Colonic mucosa (tissue), 4 donors: ENCODE measurements at regions not wholly inside any gene's neighbourhood (a gene's known extent, or its start where the extent isn't known, plus 50 kb on each side); places are given as distances from the start of the nearest gene placed in this dataset.

Experiments
- DNase-seq: peaks from one replicate; pipeline ENCODE4 v3.0.0-alpha.2; 2020
- H3K27ac ChIP-seq: fragments of 200-600 bp; one replicate; pipeline ENCODE4 v1.8.0; 2021
- H3K27me3 ChIP-seq: fragments of 200-600 bp; one replicate; pipeline ENCODE4 v1.8.0; 2021
- H3K36me3 ChIP-seq: fragments of 200-600 bp; one replicate; pipeline ENCODE4 v1.8.0; 2021
- H3K4me1 ChIP-seq: fragments of 200-600 bp; one replicate; pipeline ENCODE4 v1.8.0; 2021; ENCODE audit warnings: mild to moderate bottlenecking
- H3K4me3 ChIP-seq: fragments of 200-600 bp; one replicate; pipeline ENCODE4 v1.8.0; 2021
- H3K9ac ChIP-seq, 2 donors: one replicate each; pipeline ENCODE4 v1.7.0; 2013; ENCODE audit warnings: control low read depth in 2 of 2, low read depth in 2 of 2, low read length in 2 of 2
- H3K9me3 ChIP-seq: fragments of 200-600 bp; one replicate; pipeline ENCODE4 v1.8.0; 2021
- CTCF ChIP-seq: fragments of 200-600 bp; IDR thresholded peaks from one replicate; pipeline ENCODE4 v1.8.0; 2022; ENCODE audit warnings: antibody characterized with exemption, mild to moderate bottlenecking
- intact Hi-C: fragments of 100-400 bp; cut with DNase I; formaldehyde crosslinking; loops from one replicate; pipeline ENCODE4 v1.14.1; 2022
- donor health status: healthy.
- donor health status: DM: no; HTN: no; CAD: no.
- donor health status: DM: no; HTN: no; CAD: no.

- Histone ChIP-seq H3K4me3 (no peak overlapping the region), H3K36me3 (no peaks in the 10 kb centered on the region), H3K9ac (no peak overlapping the region), H3K27ac (no peak overlapping the region), H3K27me3 (no peaks in the 10 kb centered on the region), H3K4me1 (no peaks in the 10 kb centered on the region), H3K9me3 (no peaks in the 10 kb centered on the region)
- TF ChIP-seq CTCF = no peak
- DNase-seq = no peak
- intact Hi-C loops = no loop called here
Measured at GRCh38 chr1:177464686-177465085, 293.9 kb downstream of the BRINP2 start.

GRCh38 chr1:177451191-177451590 is 280.4 kb downstream of the BRINP2 start:
- intact Hi-C loops = no loop called here
- Histone ChIP-seq H3K27ac (no peak overlapping the region), H3K9ac (no peak overlapping the region), H3K9me3 (no peaks in the 10 kb centered on the region), H3K36me3 (no peaks in the 10 kb centered on the region), H3K4me1 (no peaks in the 10 kb centered on the region), H3K27me3 (no peaks in the 10 kb centered on the region), H3K4me3 (no peak overlapping the region)
- TF ChIP-seq CTCF = no peak
- peak; percentile 36 for DNase-seq

GRCh38 chr1:177448652-177449357 is 278.0 kb downstream of the BRINP2 start:
- Histone ChIP-seq H3K9me3 (no peaks in the 10 kb centered on the region), H3K4me1 (no peaks in the 10 kb centered on the region), H3K4me3 (no peak overlapping the region), H3K9ac (no peak overlapping the region), H3K27ac (no peak overlapping the region), H3K27me3 (no peaks in the 10 kb centered on the region), H3K36me3 (no peaks in the 10 kb centered on the region)
- intact Hi-C loops = no loop called here
- no peak for TF ChIP-seq CTCF
- DNase-seq = no peak

GRCh38 chr1:177448036-177448615 is 277.4 kb downstream of the BRINP2 start:
- TF ChIP-seq CTCF = no peak
- Histone ChIP-seq H3K4me3 (no peak overlapping the region), H3K9me3 (no peaks in the 10 kb centered on the region), H3K9ac (no peak overlapping the region), H3K27me3 (no peaks in the 10 kb centered on the region), H3K27ac (no peak overlapping the region), H3K36me3 (no peaks in the 10 kb centered on the region), H3K4me1 (no peaks in the 10 kb centered on the region)
- intact Hi-C loops = no loop called here
- no peak for DNase-seq

- TF ChIP-seq CTCF = no peak
- no peaks in the 10 kb centered on the region for H3K36me3 ChIP-seq
- intact Hi-C loops = no loop called here
- H3K4me1 ChIP-seq = no peaks in the 10 kb centered on the region
- no peaks in the 10 kb centered on the region for H3K9me3 ChIP-seq
- no peak for DNase-seq
- H3K27ac ChIP-seq = no peak overlapping the region
- H3K27me3 ChIP-seq = no peaks in the 10 kb centered on the region
- H3K4me3 ChIP-seq = no peak overlapping the region
- no peak overlapping the region for H3K9ac ChIP-seq
Measured at GRCh38 chr1:177444997-177445746, 274.4 kb downstream of the BRINP2 start.
